NCI-H345 treated with DMSO at 0.1 percent for 48 hours (cell line): ENCODE measurements at regions not wholly inside any gene's neighbourhood (a gene's known extent, or its start where the extent isn't known, plus 50 kb on each side); places are given as distances from the start of the nearest gene placed in this dataset.

Experiments used
- DNase-seq: peaks from one replicate; lab custom pipeline; 2025; ENCODE audit not compliant: unreplicated experiment; lab: John Stamatoyannopoulos, UW

DNA sequence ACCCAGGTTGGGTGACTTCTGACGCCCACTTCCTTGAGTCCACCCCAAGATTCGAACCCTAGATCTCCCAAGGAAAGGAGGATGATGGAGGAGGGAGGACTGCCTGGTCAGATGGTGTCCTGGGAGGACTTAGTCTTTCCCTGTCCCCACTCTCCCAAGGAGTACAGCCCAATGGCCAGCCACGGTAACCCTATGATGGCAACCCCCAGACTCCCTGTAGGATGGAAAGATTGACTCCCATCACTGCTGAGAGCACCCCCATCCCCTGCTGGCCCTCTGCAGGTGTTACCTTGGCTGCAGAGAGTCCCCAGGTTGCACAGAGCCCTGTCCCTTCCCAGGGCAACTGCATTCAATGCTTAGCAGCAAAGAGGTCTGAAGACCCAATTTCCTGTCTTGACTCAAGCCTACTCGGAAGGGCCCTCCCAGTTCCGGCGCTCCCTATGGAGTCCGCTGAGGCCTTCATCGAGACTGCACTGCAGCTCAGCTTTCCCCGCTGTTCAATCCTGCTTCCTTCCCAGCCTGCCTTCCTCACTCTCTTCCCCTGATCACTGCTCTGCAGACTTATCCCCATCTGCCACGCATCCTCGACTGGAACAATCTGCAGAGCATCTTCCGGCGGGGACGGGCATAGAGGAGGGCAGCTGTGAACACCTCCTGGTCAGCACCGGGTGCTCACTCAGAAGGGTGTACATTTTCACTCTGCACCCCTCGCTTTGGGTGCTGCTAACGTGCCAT lies 50.8 kb upstream of the OCM2 start:
- no peak for DNase-seq

DNA sequence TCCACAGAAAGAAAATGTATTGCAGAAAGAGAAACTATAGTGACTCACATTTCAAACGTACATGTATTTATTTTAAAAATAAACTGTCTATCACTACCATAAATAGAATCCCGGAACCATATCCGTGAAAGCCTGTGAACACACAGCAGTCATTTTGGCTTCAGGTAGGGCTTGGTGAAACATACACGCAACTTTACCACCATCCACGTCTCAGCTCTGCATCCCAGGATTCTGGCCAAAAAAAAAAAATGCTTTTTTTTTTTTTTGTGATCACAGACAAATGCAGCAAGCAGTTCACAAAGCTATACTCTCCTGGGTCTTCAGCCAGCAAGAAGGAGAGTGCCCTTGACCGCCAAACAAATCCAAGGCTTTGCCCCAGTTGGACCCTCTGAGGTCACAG lies 56.8 kb upstream of the OCM2 start:
- DNase-seq = no peak

DNA sequence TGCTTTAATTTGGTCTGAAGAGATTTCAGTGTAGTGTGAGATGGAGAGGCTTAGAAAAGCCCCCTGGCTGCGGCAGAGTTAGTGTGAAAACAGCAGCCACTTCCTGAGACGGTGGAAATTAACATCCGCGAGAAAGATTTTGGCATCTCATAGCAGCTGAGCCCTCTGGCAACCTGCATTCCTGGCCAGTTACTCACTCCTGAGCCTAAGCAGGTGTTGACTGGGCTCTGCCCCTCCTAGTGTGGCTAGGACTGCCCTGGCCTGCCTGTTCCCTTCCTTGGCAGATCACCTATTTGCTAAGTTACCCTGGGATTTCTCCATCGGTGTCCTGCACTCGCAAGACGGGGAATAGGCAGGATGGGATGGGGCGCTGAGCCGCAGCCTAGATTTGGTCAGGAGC lies 57.6 kb upstream of the LMTK2 start:
- no peak for DNase-seq

DNA sequence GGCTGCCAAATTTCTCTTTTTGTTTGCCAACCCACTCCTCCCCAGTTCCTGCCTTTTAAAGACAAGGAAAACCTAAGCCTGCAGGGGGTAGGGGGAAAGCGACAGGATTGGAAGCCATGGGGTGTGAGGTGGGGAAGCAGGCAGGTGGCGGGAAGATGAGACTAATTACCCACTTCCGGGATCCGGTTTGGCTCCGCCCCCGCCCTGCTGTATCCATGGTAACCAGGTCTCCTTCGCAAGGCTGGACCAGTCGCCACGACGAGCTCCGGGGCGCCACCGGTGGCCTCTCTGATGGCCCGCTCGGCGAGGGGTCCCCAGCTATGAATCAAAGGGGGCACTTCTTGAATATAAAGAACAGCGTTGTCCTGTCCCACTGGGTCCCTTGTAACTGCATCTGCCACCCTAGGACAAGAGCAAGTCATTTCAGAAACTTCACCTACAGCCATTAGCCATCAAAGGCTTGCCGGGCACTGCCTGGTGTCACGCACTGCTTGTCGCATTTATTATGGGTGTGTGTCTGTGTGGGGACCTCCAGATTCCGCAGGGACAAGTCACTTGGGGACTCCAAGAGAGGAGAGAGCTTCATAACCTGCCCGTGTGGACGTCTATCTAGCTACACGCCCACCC lies 55.4 kb upstream of the LMTK2 start:
- DNase-seq = peak; percentile 57

DNA sequence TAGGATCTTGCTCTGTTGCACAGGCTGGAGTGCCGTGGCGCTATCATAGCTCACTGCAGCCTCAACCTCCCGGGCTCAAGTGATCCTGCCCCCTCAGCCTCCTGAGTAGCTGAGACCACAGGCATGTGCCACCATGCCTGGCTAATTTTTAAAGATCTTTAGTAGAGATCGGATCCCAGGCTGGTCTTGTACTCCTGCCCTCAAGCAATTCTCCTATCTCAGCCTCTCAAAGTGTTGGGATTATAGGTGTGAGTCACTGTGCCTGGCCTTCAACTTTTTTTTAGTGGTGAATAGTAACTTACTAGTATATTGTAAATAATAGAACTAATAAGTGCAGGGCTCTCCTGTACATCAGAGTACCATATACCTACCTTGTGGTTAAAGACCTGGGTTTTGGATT lies 52.1 kb upstream of the LMTK2 start:
- DNase-seq = no peak

DNA sequence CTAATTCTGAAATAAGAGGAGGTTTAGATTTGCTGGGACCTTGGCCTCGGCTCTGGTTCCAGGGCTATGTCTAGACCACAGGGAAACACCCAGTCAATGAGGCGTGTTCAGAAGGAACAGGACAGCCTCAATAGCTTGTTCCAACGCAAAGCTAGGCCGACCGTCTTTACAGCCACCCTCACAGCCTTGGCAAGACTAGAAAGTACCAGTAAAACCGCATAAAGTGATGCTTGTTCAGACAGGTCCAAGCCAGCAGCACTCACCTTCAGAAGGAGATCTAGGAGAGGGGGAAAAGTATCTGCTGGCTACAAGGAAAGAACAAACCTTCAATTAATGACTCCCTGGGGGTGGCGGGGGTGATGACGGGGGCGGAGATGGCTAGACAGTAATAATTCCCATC lies 50.1 kb upstream of the LMTK2 start:
- DNase-seq = no peak
